ENCODE measurements at regions not wholly inside any gene's neighbourhood (a gene's known extent, or its start where the extent isn't known, plus 50 kb on each side); places are given as distances from the start of the nearest gene placed in this dataset.

GRCh38 chr1:182128502-182128901 is 67.0 kb upstream of the ZNF648 start:
- Histone ChIP-seq H3K4me3 (no peak overlapping the region), H3K4me1 (no peaks in the 10 kb centered on the region), H3K27ac (no peak overlapping the region), H3K27me3 (no peaks in the 10 kb centered on the region), H3K36me3 (no peaks in the 10 kb centered on the region), H3K9me3 (no peaks in the 10 kb centered on the region)
- DNase-seq, result no peak
- intact Hi-C loops (cut with DNase I; ENCODE audit: low total_unique reads) (no loop called here), in situ Hi-C loops (cut with MboI; ENCODE audit: low pct_ligation_motif_present in 1 of 4, low pct_unique_long_range_greater_than_20kb in 1 of 4, low sequenced_read_pairs in 3 of 4) (no loop called here)
- WGBS, 2 donors (ENCODE audit: low coverage in 1 of 2), result 92% methylated on average over 6 of the region's 6 CpGs; no CpG with 5 or more reads in 1 of the 2 donors
- TF ChIP-seq EP300 (IDR thresholded peaks at IDR 0.05; ENCODE audit: low read depth), result no peak
- no peak for TF ChIP-seq POLR2A (IDR thresholded peaks at IDR 0.05)
- no peak for TF ChIP-seq CTCF (IDR thresholded peaks at IDR 0.05)
- no peak for TF ChIP-seq POLR2AphosphoS5 (IDR thresholded peaks at IDR 0.05)

GRCh38 chr1:182127656-182128055 is 66.1 kb upstream of the ZNF648 start:
- TF ChIP-seq EP300 (IDR thresholded peaks at IDR 0.05; ENCODE audit: low read depth) (no peak), CTCF (IDR thresholded peaks at IDR 0.05) (no peak)
- DNase-seq, result no peak
- WGBS, 2 donors (ENCODE audit: low coverage in 1 of 2), result 90% methylated on average over 3 of the region's 3 CpGs; no CpG with 5 or more reads in 1 of the 2 donors
- intact Hi-C loops (cut with DNase I; ENCODE audit: low total_unique reads) (no loop called here), in situ Hi-C loops (cut with MboI; ENCODE audit: low pct_ligation_motif_present in 1 of 4, low pct_unique_long_range_greater_than_20kb in 1 of 4, low sequenced_read_pairs in 3 of 4) (no loop called here)
- Histone ChIP-seq H3K27me3 (no peaks in the 10 kb centered on the region), H3K36me3 (no peaks in the 10 kb centered on the region), H3K27ac (no peak overlapping the region), H3K9me3 (no peaks in the 10 kb centered on the region), H3K4me3 (no peak overlapping the region), H3K4me1 (no peaks in the 10 kb centered on the region)

GRCh38 chr1:182126272-182126800 is 64.8 kb upstream of the ZNF648 start:
- no peak for DNase-seq
- Histone ChIP-seq H3K27ac (no peak overlapping the region), H3K4me1 (no peaks in the 10 kb centered on the region), H3K36me3 (no peaks in the 10 kb centered on the region), H3K4me3 (no peak overlapping the region), H3K27me3 (no peaks in the 10 kb centered on the region), H3K9me3 (no peaks in the 10 kb centered on the region)
- 72 to 100% methylated on average over 1 to 2 of the region's 2 CpGs for WGBS, 2 donors (ENCODE audit: low coverage in 1 of 2)
- TF ChIP-seq CTCF (IDR thresholded peaks at IDR 0.05), result no peak
- TF ChIP-seq EP300 (IDR thresholded peaks at IDR 0.05; ENCODE audit: low read depth), result no peak
- TF ChIP-seq POLR2A (IDR thresholded peaks at IDR 0.05), result no peak
- TF ChIP-seq POLR2AphosphoS5 (IDR thresholded peaks at IDR 0.05), result no peak
- intact Hi-C loops (cut with DNase I; ENCODE audit: low total_unique reads), result no loop called here
- in situ Hi-C loops (cut with MboI; ENCODE audit: low pct_ligation_motif_present in 1 of 4, low pct_unique_long_range_greater_than_20kb in 1 of 4, low sequenced_read_pairs in 3 of 4), result no loop called here

GRCh38 chr1:182122913-182123260 is 61.4 kb upstream of the ZNF648 start:
- intact Hi-C loops (cut with DNase I; ENCODE audit: low total_unique reads), result no loop called here
- H3K27me3 ChIP-seq, result no peaks in the 10 kb centered on the region
- no peak overlapping the region for H3K4me3 ChIP-seq
- peaks cover 0 to 14% (median 5%) of the 10 kb centered on the region in 4 donors for H3K4me1 ChIP-seq
- no peaks in the 10 kb centered on the region for H3K9me3 ChIP-seq
- no peaks in the 10 kb centered on the region for H3K36me3 ChIP-seq
- no peak for DNase-seq
- in situ Hi-C loops (cut with MboI; ENCODE audit: low pct_ligation_motif_present in 1 of 4, low pct_unique_long_range_greater_than_20kb in 1 of 4, low sequenced_read_pairs in 3 of 4), result no loop called here
- TF ChIP-seq POLR2AphosphoS5 (IDR thresholded peaks at IDR 0.05) (no peak), CTCF (IDR thresholded peaks at IDR 0.05) (no peak), EP300 (IDR thresholded peaks at IDR 0.05; ENCODE audit: low read depth) (no peak), POLR2A (IDR thresholded peaks at IDR 0.05) (no peak)
- no peak overlapping the region for H3K27ac ChIP-seq
